ENCODE measurements at regions not wholly inside any gene's neighbourhood (a gene's known extent, or its start where the extent isn't known, plus 50 kb on each side); places are given as distances from the start of the nearest gene placed in this dataset.

DNA sequence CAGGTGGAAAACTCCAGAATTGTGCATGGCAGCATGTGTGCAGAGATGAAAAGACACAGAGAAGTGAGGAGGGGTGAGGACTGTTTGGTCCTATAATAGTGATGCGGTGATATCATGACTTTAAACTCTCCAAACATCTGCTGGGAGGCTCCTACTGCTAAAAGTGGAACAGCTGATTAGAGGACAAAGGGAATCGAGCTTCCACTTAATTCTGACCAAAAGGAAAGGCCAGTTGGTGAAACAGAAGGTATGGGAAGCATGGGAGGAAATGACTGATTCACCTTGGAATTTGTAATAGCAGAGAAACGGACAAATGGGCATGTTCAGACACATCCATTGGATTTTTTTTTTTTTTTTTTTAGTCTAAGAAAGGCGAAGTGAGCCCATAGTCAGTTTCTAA is 67.5 kb upstream of the MAMDC2 start:
- intact Hi-C loops (cut with micrococcal nuclease): no loop called here
- H3K9me3 Mint-ChIP-seq: peaks cover 0 to 1% (median 0%) of the 10 kb centered on the region in 7 donors
- no peak overlapping the region for H2AFZ ChIP-seq (ENCODE audit: insufficient read depth, low read depth, low read length, poor library complexity, severe bottlenecking)

GRCh38 chr9:69980041-69980440 is 63.6 kb upstream of the MAMDC2 start:
- WGBS (ENCODE audit: insufficient coverage): no CpG with 5 or more reads among the region's 2 CpGs
- H3K4me3 Mint-ChIP-seq: no peak overlapping the region
- H3K27me3 ChIP-seq (ENCODE audit: control insufficient read depth in 2 of 2, insufficient read depth in 2 of 2, low read length in 2 of 2): no peaks in the 10 kb centered on the region
- no peak overlapping the region for H3K9ac ChIP-seq (ENCODE audit: insufficient read depth, low read length, poor library complexity, severe bottlenecking)
- no peaks in the 10 kb centered on the region for H4K20me1 ChIP-seq (ENCODE audit: insufficient read depth, low read length)
- no peaks in the 10 kb centered on the region for H3K36me3 Mint-ChIP-seq
- intact Hi-C loops (cut with micrococcal nuclease): no loop called here
- no peak overlapping the region for H3K4me3 ChIP-seq (replicated peaks in 1 of 3; ENCODE audit: low read depth in 2 of 3, low read length in 3 of 3)
- H3K79me2 ChIP-seq (ENCODE audit: insufficient read depth, low read length): no peaks in the 10 kb centered on the region
- H3K36me3 ChIP-seq (replicated peaks in 1 of 2; ENCODE audit: control insufficient read depth in 1 of 2, insufficient read depth in 2 of 2, low read length in 2 of 2): no peaks in the 10 kb centered on the region
- H3K9me3 Mint-ChIP-seq: peaks cover 0 to 1% (median 0%) of the 10 kb centered on the region in 7 donors
- H3K9me3 ChIP-seq (replicated peaks in 1 of 2; ENCODE audit: control insufficient read depth in 1 of 2, insufficient read depth in 1 of 2, low read length in 2 of 2): no peaks in the 10 kb centered on the region
- no peak for TF ChIP-seq CTCF (IDR thresholded peaks at IDR 0.05)
- no peak for DNase-seq
- H2AFZ ChIP-seq (ENCODE audit: insufficient read depth, low read depth, low read length, poor library complexity, severe bottlenecking): no peak overlapping the region
- no peak overlapping the region for H3K27ac ChIP-seq (ENCODE audit: low read depth in 1 of 2, low read length in 2 of 2)
- H3K4me1 ChIP-seq (ENCODE audit: control insufficient read depth in 1 of 2, insufficient read depth in 2 of 2, low read length in 2 of 2): no peaks in the 10 kb centered on the region
- peaks cover 0 to 4% (median 0%) of the 10 kb centered on the region in 3 donors for H3K27me3 Mint-ChIP-seq (ENCODE audit: low read depth in 3 of 3)
- no peak overlapping the region for H3K27ac Mint-ChIP-seq
- H3K4me2 ChIP-seq (replicated peaks; ENCODE audit: extremely low read depth, low read length, poor library complexity, severe bottlenecking): no peak overlapping the region
- peaks cover 3% of the 10 kb centered on the region for H3K4me1 Mint-ChIP-seq

More for the DNA sequence above, 67.5 kb upstream of the MAMDC2 start:
- H3K9me3 ChIP-seq (replicated peaks in 1 of 2; ENCODE audit: control insufficient read depth in 1 of 2, insufficient read depth in 1 of 2, low read length in 2 of 2): no peaks in the 10 kb centered on the region
- H3K27me3 ChIP-seq (ENCODE audit: control insufficient read depth in 2 of 2, insufficient read depth in 2 of 2, low read length in 2 of 2): no peaks in the 10 kb centered on the region
- H3K27ac Mint-ChIP-seq: no peak overlapping the region
- no peak for DNase-seq
- 61% methylated on average over 2 of the region's 4 CpGs for WGBS (ENCODE audit: insufficient coverage)
- no peak overlapping the region for H3K9ac ChIP-seq (ENCODE audit: insufficient read depth, low read length, poor library complexity, severe bottlenecking)
- no peaks in the 10 kb centered on the region for H3K36me3 ChIP-seq (replicated peaks in 1 of 2; ENCODE audit: control insufficient read depth in 1 of 2, insufficient read depth in 2 of 2, low read length in 2 of 2)
- no peaks in the 10 kb centered on the region for H3K36me3 Mint-ChIP-seq
- H4K20me1 ChIP-seq (ENCODE audit: insufficient read depth, low read length): no peaks in the 10 kb centered on the region
- H3K4me3 ChIP-seq (replicated peaks in 1 of 3; ENCODE audit: low read depth in 2 of 3, low read length in 3 of 3): no peak overlapping the region
- no peak overlapping the region for H3K4me3 Mint-ChIP-seq
- no peaks in the 10 kb centered on the region for H3K79me2 ChIP-seq (ENCODE audit: insufficient read depth, low read length)
- H3K4me1 ChIP-seq (ENCODE audit: control insufficient read depth in 1 of 2, insufficient read depth in 2 of 2, low read length in 2 of 2): no peaks in the 10 kb centered on the region
- no peak overlapping the region for H3K4me2 ChIP-seq (replicated peaks; ENCODE audit: extremely low read depth, low read length, poor library complexity, severe bottlenecking)
- H3K27me3 Mint-ChIP-seq (ENCODE audit: low read depth in 3 of 3): peaks cover 0 to 6% (median 3%) of the 10 kb centered on the region in 3 donors
- no peak for TF ChIP-seq CTCF (IDR thresholded peaks at IDR 0.05)
- peaks cover 3% of the 10 kb centered on the region for H3K4me1 Mint-ChIP-seq
- H3K27ac ChIP-seq (ENCODE audit: low read depth in 1 of 2, low read length in 2 of 2): no peak overlapping the region

Measured in CD14-positive monocyte (primary cell).